ENCODE measurements at regions not wholly inside any gene's neighbourhood (a gene's known extent, or its start where the extent isn't known, plus 50 kb on each side); places are given as distances from the start of the nearest gene placed in this dataset.
"Not testable (repeated sequence)": the region's sequence is repeated elsewhere in the genome, so short reads cannot be mapped to it uniquely, and the experiment has no call there.

GRCh38 chr7:138169441-138169851 is 93.2 kb downstream of the AKR1D1 start:
- no peak for DNase-seq

DNA sequence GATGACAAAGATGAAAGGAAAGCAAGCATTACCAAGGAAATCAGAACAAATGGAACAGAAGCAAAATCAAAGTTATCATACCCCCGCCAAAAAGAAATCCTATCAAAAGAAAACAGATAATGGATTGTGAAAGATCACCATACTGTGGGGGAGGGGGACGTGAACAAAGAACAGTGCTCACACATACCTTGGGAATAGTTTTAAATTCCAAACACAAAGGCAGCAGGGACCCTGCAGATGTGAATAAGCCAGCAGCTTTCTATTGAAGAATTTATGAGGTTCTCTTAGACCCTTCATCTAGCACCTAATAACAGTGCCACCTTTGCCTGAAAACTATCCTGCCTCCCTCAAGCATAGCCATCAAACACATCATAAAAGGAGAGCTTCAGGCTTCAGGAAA is 94.0 kb downstream of the AKR1D1 start:
- DNase-seq: no peak

- no peak for DNase-seq
These were observed 94.9 kb downstream of the AKR1D1 start for GRCh38 chr7:138170959-138171703.

GRCh38 chr7:138173548-138173947 is 97.3 kb downstream of the AKR1D1 start:
- DNase-seq: no peak

DNA sequence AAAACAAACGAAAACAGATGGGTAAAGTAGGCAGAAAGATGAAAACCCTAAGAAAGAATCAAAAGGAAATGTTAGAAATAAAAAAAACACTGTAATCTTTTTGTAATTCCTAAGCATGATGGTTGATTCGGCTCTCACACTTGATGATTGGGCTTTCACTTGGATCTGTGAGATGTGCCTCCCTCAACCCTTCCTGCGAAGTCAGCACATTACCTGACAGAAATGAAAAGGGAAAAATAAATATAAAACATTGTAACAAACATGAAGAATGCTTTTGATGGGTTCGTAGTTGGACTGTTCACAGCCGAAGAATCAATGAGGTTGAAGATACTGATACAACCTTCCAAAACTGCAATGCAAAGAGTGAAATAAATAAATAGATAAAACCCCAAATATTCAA is 99.8 kb downstream of the AKR1D1 start:
- no peak for DNase-seq

DNA sequence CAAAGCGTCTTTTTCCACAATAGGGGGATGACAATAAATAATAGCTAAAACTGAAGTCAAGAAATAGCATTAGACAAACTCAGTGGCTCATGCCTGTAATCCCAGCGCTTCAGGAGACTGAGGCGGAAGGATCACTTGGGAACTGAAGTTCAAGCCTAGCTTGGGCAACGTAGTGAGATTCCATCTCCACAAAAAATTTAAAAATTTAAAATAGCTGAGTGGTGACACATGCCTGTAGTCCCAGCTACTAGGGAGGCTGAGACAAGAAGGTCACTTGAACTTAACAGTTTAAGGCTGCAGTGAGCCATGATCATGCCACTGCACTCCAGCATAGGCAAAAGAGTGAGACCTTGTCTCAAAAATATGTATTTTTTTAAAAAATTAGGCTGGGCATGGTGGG is 107.9 kb downstream of the AKR1D1 start:
- no peak for DNase-seq

GRCh38 chr7:138185132-138185908 is 109.1 kb downstream of the AKR1D1 start:
- DNase-seq: no peak

GRCh38 chr7:138186951-138187351 is 110.7 kb downstream of the AKR1D1 start:
- DNase-seq: no peak

GRCh38 chr7:138188290-138188858 is 112.1 kb downstream of the AKR1D1 start:
- DNase-seq: no peak

GRCh38 chr7:138194567-138194966 is 118.3 kb downstream of the AKR1D1 start:
- no peak for DNase-seq

- no peak for DNase-seq
These were observed 118.9 kb downstream of the AKR1D1 start for GRCh38 chr7:138195151-138195571.

DNA sequence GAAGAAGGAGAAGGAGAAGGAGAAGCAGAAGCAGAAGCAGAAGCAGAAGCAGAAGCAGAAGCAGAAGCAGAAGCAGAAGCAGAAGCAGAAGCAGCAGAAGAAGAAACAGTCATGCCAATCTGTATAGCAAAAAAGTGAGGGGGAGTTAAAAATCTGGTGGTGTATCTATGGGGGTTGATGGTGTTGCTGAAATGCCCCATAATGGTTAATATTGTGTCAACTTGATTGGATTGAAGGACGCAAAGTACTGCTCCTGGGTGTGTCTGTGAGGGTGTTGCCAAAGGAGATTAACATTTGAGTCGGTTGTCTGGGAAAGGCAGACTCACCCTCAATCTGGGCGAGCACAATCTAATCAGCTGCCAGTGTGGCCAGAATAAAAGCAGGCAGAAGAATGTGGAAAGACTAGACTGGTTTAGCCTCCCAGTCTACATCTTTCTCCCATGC is 120.3 kb downstream of the AKR1D1 start:
- not testable (repeated sequence) for DNase-seq

DNA sequence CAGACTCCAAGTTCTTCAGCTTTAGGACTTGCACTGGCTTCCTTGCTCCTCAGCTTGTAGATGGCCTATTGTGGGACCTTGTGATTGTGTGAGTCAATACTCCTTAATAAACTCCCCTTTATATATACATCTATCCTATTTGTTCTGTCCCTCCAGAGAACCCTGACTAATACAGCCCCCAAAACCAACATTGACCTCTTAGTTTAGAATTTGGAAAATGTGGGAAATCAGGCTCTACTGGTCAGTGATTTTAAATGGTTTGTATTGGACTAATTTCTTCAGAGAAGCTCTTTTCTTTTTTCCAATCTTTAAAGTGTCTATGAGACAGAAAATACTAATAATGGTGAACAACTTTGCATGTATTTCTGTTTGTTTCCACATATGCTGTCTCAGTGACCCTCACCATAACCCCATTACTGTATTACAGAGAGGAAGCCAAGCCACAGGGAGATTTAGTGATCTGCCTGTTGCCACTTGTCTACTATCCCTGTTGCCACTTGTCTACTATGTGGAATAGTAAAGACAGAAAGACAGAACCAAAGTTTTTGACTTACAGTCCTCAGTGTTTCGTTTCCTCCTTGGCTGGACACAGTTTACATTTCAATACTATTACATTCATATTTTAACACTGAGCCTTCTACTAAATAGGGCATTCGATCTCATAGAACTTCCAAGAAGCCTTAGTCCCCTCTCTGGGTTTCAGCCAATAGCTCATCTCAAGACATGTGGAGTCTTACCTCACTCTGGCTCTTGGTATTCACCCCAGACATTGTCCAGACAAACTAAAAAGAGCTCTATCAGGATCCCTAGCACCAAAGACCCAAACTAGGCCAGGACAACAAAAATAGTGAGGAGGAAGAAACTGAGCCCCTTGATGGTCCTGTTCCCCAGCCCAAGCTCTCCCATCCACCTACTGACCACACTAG is 121.0 kb downstream of the AKR1D1 start:
- DNase-seq: no peak

- DNase-seq: peak; percentile 49
These were observed 128.2 kb downstream of the AKR1D1 start for GRCh38 chr7:138204285-138204981.

GRCh38 chr7:138204982-138205298 is 128.7 kb downstream of the AKR1D1 start:
- DNase-seq: no peak

DNA sequence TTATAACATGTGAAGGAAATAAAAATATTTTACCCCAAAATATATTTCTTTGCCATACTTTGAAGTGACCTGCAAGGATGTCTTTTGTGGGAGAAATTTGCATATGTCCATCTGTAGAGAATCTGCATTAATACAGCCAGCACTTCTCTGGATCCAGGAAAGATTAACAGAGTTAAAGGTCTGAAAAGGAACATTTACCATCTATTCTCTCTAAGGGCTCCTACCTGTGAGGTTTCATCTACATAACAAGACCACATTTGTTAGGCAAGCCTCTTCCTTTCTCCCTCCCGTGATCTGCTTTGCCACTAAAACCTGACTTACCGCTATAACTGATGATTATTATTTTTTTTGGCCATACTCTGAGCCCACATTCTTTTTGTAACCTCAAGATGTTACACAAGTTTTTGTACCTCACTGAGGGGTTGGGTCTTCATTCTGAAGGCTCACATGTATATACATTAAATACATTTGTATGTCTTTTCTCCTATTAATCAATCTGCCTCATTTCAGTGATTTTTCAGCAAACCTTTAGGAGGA is 129.4 kb downstream of the AKR1D1 start:
- DNase-seq: no peak

GRCh38 chr7:138207555-138207971 is 131.3 kb downstream of the AKR1D1 start:
- DNase-seq: no peak

DNA sequence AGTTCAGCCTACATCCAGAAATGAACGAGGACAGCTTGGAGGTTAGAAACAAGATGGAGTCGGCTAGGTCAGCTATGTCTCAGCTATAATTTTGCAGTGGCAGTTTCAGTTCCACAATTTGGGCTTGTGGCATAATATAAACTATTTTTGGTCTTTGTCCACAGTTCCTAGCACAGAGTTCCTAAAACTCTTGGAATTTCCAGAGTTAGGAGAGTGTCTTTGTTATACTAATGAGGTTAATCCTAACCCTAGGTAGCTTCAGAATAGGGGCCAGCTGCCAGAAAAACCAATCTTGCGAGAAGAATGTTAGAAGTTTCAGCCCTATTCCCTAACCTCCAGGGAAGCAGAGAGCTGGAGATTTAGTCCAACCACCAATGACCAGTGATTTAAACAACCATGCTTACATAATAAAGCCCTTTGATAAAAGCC is 131.9 kb downstream of the AKR1D1 start:
- DNase-seq: no peak

DNA sequence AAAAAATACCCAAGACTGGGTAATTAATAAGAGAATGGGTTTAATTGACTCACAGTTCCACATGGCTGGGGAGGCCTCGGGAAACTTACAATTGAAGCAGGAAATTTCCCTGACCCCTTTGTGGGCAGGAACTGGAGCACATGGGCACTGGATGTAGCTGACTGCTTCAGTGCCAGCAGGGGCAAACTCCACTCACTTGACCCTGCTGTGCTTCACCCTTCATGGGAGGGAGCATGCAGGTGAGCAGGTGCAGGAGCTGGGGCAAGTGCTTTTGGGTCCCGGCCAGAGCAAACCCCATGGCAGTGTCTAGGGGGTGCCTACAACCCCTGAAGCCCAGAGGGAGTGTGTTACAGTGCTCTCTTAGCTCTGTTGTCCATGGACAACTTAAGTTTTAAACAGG is 132.6 kb downstream of the AKR1D1 start:
- no peak for DNase-seq

DNA sequence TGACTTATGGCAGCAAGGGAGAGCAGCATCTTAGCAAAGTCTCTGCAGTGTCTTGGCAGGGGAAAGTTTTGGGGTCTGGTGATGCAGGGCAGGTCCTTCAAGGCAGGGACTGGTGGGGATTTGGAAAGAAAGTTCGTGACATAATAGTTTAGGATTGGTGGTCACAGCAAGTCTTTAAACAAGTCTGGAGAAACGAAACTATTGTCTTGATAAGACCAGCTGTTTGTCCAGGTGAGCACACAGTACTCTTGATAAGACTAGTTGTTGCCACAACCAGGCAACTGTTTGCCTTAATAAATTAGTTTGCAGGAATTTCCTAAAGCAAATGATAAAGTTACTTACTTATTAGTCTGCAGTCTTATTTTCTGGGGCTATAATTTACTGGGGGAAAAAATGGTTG is 136.1 kb downstream of the AKR1D1 start:
- no peak for DNase-seq

DNA sequence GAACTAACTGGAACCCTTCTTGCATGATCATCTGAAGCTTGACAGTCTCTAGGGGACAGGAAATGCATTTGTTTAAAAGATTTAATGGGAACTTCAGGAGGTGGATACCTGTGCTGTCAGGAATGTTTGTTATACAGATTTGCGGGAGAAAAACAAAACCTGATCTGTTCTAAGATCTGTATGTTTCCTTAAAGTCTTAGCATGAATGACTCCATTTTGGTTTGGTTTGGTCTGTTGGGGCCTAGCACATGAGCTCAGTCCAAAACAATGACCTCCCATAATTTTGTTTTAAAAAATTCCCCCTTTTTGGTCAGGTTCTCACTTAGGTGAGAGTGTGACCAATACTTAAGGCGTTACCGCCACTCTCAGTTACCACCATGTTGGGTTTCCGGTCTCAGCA is 138.7 kb downstream of the AKR1D1 start:
- no peak for DNase-seq

GRCh38 chr7:138220321-138220720 is 144.1 kb downstream of the AKR1D1 start:
- DNase-seq: not testable (repeated sequence)

All from NCI-H1105 treated with DMSO at 0.1 percent for 48 hours (cell line).